ENCODE measurements at regions not wholly inside any gene's neighbourhood (a gene's known extent, or its start where the extent isn't known, plus 50 kb on each side); places are given as distances from the start of the nearest gene placed in this dataset.
A peak's percentile ranks its signal among the peaks of the same experiment; 100 is the strongest.

- no peaks in the 10 kb centered on the region for H3K9me3 Mint-ChIP-seq
- H3K36me3 Mint-ChIP-seq (ENCODE audit: low read depth): no peaks in the 10 kb centered on the region
- no peak overlapping the region for H3K4me3 Mint-ChIP-seq
- no peaks in the 10 kb centered on the region for H3K4me1 Mint-ChIP-seq (ENCODE audit: low read depth)
- no peak overlapping the region for H3K27ac Mint-ChIP-seq
- H3K27me3 Mint-ChIP-seq: peaks cover 6% of the 10 kb centered on the region
These were observed 64.5 kb upstream of the PODXL start for GRCh38 chr7:131620673-131621609.

GRCh38 chr7:131619336-131620305 lies 63.2 kb upstream of the PODXL start:
- Mint-ChIP-seq H3K27me3 (peaks cover 6% of the 10 kb centered on the region), H3K36me3 (ENCODE audit: low read depth) (no peaks in the 10 kb centered on the region), H3K27ac (no peak overlapping the region), H3K9me3 (no peaks in the 10 kb centered on the region), H3K4me1 (ENCODE audit: low read depth) (no peaks in the 10 kb centered on the region), H3K4me3 (no peak overlapping the region)

GRCh38 chr7:131618391-131618790 lies 62.0 kb upstream of the PODXL start:
- Mint-ChIP-seq H3K27ac (no peak overlapping the region), H3K36me3 (ENCODE audit: low read depth) (no peaks in the 10 kb centered on the region), H3K4me3 (no peak overlapping the region), H3K27me3 (peaks cover 6% of the 10 kb centered on the region), H3K4me1 (ENCODE audit: low read depth) (no peaks in the 10 kb centered on the region), H3K9me3 (no peaks in the 10 kb centered on the region)

DNA sequence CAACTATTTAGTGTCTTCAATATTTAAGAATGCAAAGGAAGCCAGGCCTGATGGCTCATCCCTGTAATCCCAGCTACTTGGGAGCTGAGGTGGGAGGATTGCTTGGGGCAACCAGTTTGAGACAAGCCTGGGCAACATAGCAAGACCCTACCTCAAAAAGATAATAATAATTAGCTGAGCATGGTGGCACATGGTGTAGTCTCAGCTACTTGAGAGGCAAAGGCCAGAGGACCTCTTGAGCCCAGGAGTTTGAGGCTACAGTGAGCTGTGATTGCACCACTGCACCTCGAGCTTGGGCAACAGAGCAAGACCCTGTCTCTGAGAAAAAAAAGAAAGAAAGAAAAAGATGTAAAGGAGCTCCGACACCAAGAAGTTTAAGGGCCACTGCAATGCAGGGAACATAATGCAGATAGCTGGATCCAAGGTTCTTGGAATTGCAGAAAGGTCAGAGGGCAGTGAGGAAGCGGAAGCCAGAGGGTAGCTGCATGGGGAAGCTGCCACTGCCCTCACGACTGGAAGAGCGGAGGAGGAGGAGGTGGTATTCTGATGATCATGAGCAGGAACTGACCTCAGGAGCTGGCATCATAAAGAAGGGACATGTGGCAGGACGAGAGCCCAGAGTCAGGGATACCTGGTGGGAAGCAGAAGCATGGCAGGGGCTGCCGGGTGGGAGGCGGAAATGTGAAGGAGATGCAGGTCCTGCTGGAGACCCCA lies 60.2 kb upstream of the PODXL start:
- H3K27me3 Mint-ChIP-seq: peaks cover 11% of the 10 kb centered on the region
- no peak overlapping the region for H3K4me3 Mint-ChIP-seq
- no peaks in the 10 kb centered on the region for H3K36me3 Mint-ChIP-seq (ENCODE audit: low read depth)
- no peak overlapping the region for H3K27ac Mint-ChIP-seq
- H3K4me1 Mint-ChIP-seq (ENCODE audit: low read depth): no peaks in the 10 kb centered on the region
- no peaks in the 10 kb centered on the region for H3K9me3 Mint-ChIP-seq

DNA sequence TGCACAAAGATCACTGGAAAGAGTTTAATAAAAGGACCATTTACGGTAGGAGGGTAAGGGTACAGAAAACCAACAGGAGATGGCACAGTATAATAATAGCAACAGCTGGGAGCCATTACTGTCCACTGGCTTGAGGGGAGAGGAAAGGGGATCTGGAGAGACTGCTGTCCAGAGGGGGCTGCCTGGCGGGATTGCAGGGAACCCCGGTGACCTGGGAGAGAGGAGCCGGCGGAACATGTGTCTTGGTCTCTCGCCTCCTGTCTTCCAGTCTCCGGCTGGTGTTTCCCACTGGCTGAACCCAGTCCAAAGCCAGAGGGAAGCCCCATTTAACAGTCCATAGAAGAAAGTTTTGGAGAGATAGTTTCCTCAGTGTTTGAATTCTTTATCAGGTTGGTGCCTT lies 57.5 kb upstream of the PODXL start:
- Mint-ChIP-seq H3K27ac (no peak overlapping the region), H3K4me3 (no peak overlapping the region), H3K9me3 (no peaks in the 10 kb centered on the region), H3K27me3 (peaks cover 11% of the 10 kb centered on the region), H3K4me1 (ENCODE audit: low read depth) (no peaks in the 10 kb centered on the region), H3K36me3 (ENCODE audit: low read depth) (no peaks in the 10 kb centered on the region)

- H3K9me3 Mint-ChIP-seq: no peaks in the 10 kb centered on the region
- no peak overlapping the region for H3K4me3 Mint-ChIP-seq
- H3K4me1 Mint-ChIP-seq (ENCODE audit: low read depth): peaks cover 4% of the 10 kb centered on the region
- H3K27ac Mint-ChIP-seq: no peak overlapping the region
- no peaks in the 10 kb centered on the region for H3K36me3 Mint-ChIP-seq (ENCODE audit: low read depth)
- peaks cover 16% of the 10 kb centered on the region for H3K27me3 Mint-ChIP-seq
These were observed 53.6 kb upstream of the PODXL start for GRCh38 chr7:131610007-131610406.

GRCh38 chr7:131608116-131608500 lies 51.7 kb upstream of the PODXL start:
- no peaks in the 10 kb centered on the region for H3K9me3 Mint-ChIP-seq
- no peak overlapping the region for H3K4me3 Mint-ChIP-seq
- peaks cover 18% of the 10 kb centered on the region for H3K27me3 Mint-ChIP-seq
- no peak overlapping the region for H3K27ac Mint-ChIP-seq
- H3K36me3 Mint-ChIP-seq (ENCODE audit: low read depth): no peaks in the 10 kb centered on the region
- peaks cover 4% of the 10 kb centered on the region for H3K4me1 Mint-ChIP-seq (ENCODE audit: low read depth)

DNA sequence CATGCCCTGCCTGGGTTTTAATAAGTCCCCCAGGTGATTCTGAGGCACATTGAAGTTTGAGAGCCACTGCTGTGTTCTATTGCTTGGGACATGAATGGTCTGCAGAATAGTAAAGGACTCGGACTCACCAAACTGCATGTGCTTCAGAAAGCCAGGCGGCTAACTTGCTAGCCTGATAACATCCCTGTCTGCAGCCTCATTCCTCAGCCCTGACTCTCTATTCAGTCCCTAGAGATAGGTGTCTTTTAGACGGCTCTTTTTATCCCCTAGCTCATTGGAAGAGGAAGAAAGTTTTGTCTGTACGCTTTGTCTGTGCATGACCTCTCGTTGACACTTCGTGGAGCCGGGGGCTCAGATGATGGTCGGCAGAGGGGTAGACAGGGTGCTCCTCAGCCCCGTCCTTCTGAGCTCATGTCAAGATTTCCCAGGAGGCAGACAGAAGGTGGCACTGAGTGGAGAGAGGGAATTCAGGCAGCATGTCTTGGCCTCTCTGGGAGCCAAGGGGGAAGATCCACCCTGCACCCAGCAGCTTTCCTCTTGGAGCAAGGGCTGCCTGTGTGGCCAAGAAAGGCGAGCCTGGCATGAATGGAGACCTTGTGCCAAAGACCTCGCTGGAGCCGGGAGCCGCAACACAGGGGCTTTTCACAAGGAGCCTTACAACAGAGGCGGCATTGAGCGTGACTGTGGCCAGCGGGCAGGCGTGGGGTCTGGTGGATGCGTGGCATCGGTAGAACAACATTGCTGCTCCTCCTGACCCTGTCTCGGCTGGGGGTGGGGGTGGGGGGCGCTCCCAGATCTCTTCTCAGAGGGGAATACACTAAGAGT lies 51.1 kb upstream of the PODXL start:
- Mint-ChIP-seq H3K4me1 (ENCODE audit: low read depth) (peaks cover 4% of the 10 kb centered on the region), H3K27me3 (peaks cover 20% of the 10 kb centered on the region), H3K9me3 (no peaks in the 10 kb centered on the region), H3K27ac (no peak overlapping the region), H3K36me3 (ENCODE audit: low read depth) (no peaks in the 10 kb centered on the region), H3K4me3 (no peak overlapping the region)

- H3K4me1 Mint-ChIP-seq (ENCODE audit: low read depth): peaks cover 4% of the 10 kb centered on the region
- no peaks in the 10 kb centered on the region for H3K9me3 Mint-ChIP-seq
- no peaks in the 10 kb centered on the region for H3K36me3 Mint-ChIP-seq (ENCODE audit: low read depth)
- no peak overlapping the region for H3K27ac Mint-ChIP-seq
- peaks cover 22% of the 10 kb centered on the region for H3K27me3 Mint-ChIP-seq
- peak overlapping the region; percentile 15 for H3K4me3 Mint-ChIP-seq
These were observed 50.2 kb upstream of the PODXL start for GRCh38 chr7:131606346-131607290.
